ENCODE measurements at regions not wholly inside any gene's neighbourhood (a gene's known extent, or its start where the extent isn't known, plus 50 kb on each side); places are given as distances from the start of the nearest gene placed in this dataset.

GRCh38 chr10:84896909-84897308 lies 568.5 kb downstream of the CCSER2 start:
- TF ChIP-seq CTCF (IDR thresholded peaks at IDR 0.05; ENCODE audit: insufficient read depth in 1 of 2, low read depth in 1 of 2, low read length in 1 of 2, severe bottlenecking in 1 of 2, unreplicated experiment in 1 of 2): no peak
- peaks cover 9% of the 10 kb centered on the region for H3K9me3 Mint-ChIP-seq (ENCODE audit: unreplicated experiment)
- Histone ChIP-seq H3K4me3 (ENCODE audit: low read depth, low read length) (no peak overlapping the region), H3K36me3 (ENCODE audit: control insufficient read depth, insufficient read depth, low read length) (no peaks in the 10 kb centered on the region), H3K9me3 (no peaks in the 10 kb centered on the region), H3K27me3 (replicated peaks; ENCODE audit: control insufficient read depth, insufficient read depth, low read length) (no peaks in the 10 kb centered on the region), H3K4me1 (no peaks in the 10 kb centered on the region)
- H3K4me1 Mint-ChIP-seq (ENCODE audit: low read depth, unreplicated experiment): no peaks in the 10 kb centered on the region
- ChIA-PET CTCF (no interaction called here), POLR2A (no interaction called here)
- DNase-seq: no peak
- H3K36me3 Mint-ChIP-seq (ENCODE audit: insufficient read depth, unreplicated experiment): no peaks in the 10 kb centered on the region
- no peak overlapping the region for H3K4me3 Mint-ChIP-seq (ENCODE audit: unreplicated experiment)
- intact Hi-C loops (cut with micrococcal nuclease; ENCODE audit: unreplicated experiment): no loop called here
- no TSS peak for BruUV-seq (replicated peaks)
- peaks cover 5% of the 10 kb centered on the region for H3K27me3 Mint-ChIP-seq (ENCODE audit: insufficient read depth, unreplicated experiment)
- no peak overlapping the region for H3K27ac Mint-ChIP-seq (ENCODE audit: unreplicated experiment)

- ChIA-PET POLR2A (no interaction called here), CTCF (no interaction called here)
- no peak overlapping the region for H3K27ac Mint-ChIP-seq (ENCODE audit: unreplicated experiment)
- H3K36me3 Mint-ChIP-seq (ENCODE audit: insufficient read depth, unreplicated experiment): no peaks in the 10 kb centered on the region
- H3K4me1 Mint-ChIP-seq (ENCODE audit: low read depth, unreplicated experiment): no peaks in the 10 kb centered on the region
- TF ChIP-seq CTCF (IDR thresholded peaks at IDR 0.05; ENCODE audit: insufficient read depth in 1 of 2, low read depth in 1 of 2, low read length in 1 of 2, severe bottlenecking in 1 of 2, unreplicated experiment in 1 of 2): no peak
- Histone ChIP-seq H3K27me3 (replicated peaks; ENCODE audit: control insufficient read depth, insufficient read depth, low read length) (no peaks in the 10 kb centered on the region), H3K4me3 (ENCODE audit: low read depth, low read length) (no peak overlapping the region), H3K9me3 (no peaks in the 10 kb centered on the region), H3K4me1 (no peaks in the 10 kb centered on the region), H3K36me3 (ENCODE audit: control insufficient read depth, insufficient read depth, low read length) (no peaks in the 10 kb centered on the region)
- no peak overlapping the region for H3K4me3 Mint-ChIP-seq (ENCODE audit: unreplicated experiment)
- H3K27me3 Mint-ChIP-seq (ENCODE audit: insufficient read depth, unreplicated experiment): peaks cover 5% of the 10 kb centered on the region
- H3K9me3 Mint-ChIP-seq (ENCODE audit: unreplicated experiment): no peaks in the 10 kb centered on the region
- intact Hi-C loops (cut with micrococcal nuclease; ENCODE audit: unreplicated experiment): no loop called here
- BruUV-seq (replicated peaks): no TSS peak
- DNase-seq: no peak
These were observed 570.9 kb downstream of the CCSER2 start for GRCh38 chr10:84899268-84899667.

GRCh38 chr10:84900141-84900540 lies 571.8 kb downstream of the CCSER2 start:
- BruUV-seq (replicated peaks): no TSS peak
- H3K27me3 Mint-ChIP-seq (ENCODE audit: insufficient read depth, unreplicated experiment): peaks cover 12% of the 10 kb centered on the region
- POLR2A ChIA-PET: no interaction called here
- no peaks in the 10 kb centered on the region for H3K4me1 Mint-ChIP-seq (ENCODE audit: low read depth, unreplicated experiment)
- H3K36me3 Mint-ChIP-seq (ENCODE audit: insufficient read depth, unreplicated experiment): no peaks in the 10 kb centered on the region
- no peaks in the 10 kb centered on the region for H3K27me3 ChIP-seq (replicated peaks; ENCODE audit: control insufficient read depth, insufficient read depth, low read length)
- no peaks in the 10 kb centered on the region for H3K36me3 ChIP-seq (ENCODE audit: control insufficient read depth, insufficient read depth, low read length)
- H3K4me3 Mint-ChIP-seq (ENCODE audit: unreplicated experiment): no peak overlapping the region
- CTCF ChIA-PET: no interaction called here
- H3K27ac Mint-ChIP-seq (ENCODE audit: unreplicated experiment): no peak overlapping the region
- no peak for TF ChIP-seq CTCF (IDR thresholded peaks at IDR 0.05; ENCODE audit: insufficient read depth in 1 of 2, low read depth in 1 of 2, low read length in 1 of 2, severe bottlenecking in 1 of 2, unreplicated experiment in 1 of 2)
- H3K9me3 ChIP-seq: no peaks in the 10 kb centered on the region
- intact Hi-C loops (cut with micrococcal nuclease; ENCODE audit: unreplicated experiment): no loop called here
- H3K9me3 Mint-ChIP-seq (ENCODE audit: unreplicated experiment): no peaks in the 10 kb centered on the region
- no peaks in the 10 kb centered on the region for H3K4me1 ChIP-seq
- H3K4me3 ChIP-seq (ENCODE audit: low read depth, low read length): no peak overlapping the region
- no peak for DNase-seq

Measured in Caco-2 (cell line).